ENCODE measurements at regions not wholly inside any gene's neighbourhood (a gene's known extent, or its start where the extent isn't known, plus 50 kb on each side); places are given as distances from the start of the nearest gene placed in this dataset.

GRCh38 chr15:62558640-62559380, 393.7 kb upstream of the C2CD4B start:
- H3K9me3 ChIP-seq (ENCODE audit: control insufficient read depth in 4 of 4, low read length in 3 of 4) = no peaks in the 10 kb centered on the region
- WGBS = 85% methylated on average over 8 of the region's 8 CpGs
- no peak overlapping the region for H3K27ac ChIP-seq (ENCODE audit: low read depth in 1 of 2, low read length in 2 of 2)
- H3K36me3 ChIP-seq (ENCODE audit: control insufficient read depth in 4 of 4, insufficient read depth in 3 of 4, low read depth in 1 of 4, low read length in 3 of 4) = no peaks in the 10 kb centered on the region
- no peak overlapping the region for H3K9ac ChIP-seq (ENCODE audit: low read depth in 1 of 2, low read length in 2 of 2)
- H3K4me1 ChIP-seq (ENCODE audit: control insufficient read depth in 4 of 4, insufficient read depth in 4 of 4, low read length in 3 of 4) = no peaks in the 10 kb centered on the region
- TF ChIP-seq HNF4A (conservative IDR thresholded peaks at IDR 0.05) (no peak), JUND (IDR thresholded peaks at IDR 0.05) (no peak), RAD21 (IDR thresholded peaks at IDR 0.05) (no peak), ZBTB33 (IDR thresholded peaks at IDR 0.05) (no peak), HNF4G (IDR thresholded peaks at IDR 0.05) (no peak), ATF3 (IDR thresholded peaks at IDR 0.05) (no peak), YY1 (IDR thresholded peaks at IDR 0.05) (no peak), EGR1 (IDR thresholded peaks at IDR 0.05; ENCODE audit: low read depth in 2 of 2) (no peak), CTCF (IDR thresholded peaks at IDR 0.05; ENCODE audit: low read depth, low read length, missing input control) (no peak), RXRA (IDR thresholded peaks at IDR 0.05) (no peak), FOXA1 (IDR thresholded peaks at IDR 0.05) (no peak), MAX (IDR thresholded peaks at IDR 0.05) (no peak), NR2F2 (IDR thresholded peaks at IDR 0.05) (no peak), TAF1 (conservative IDR thresholded peaks at IDR 0.05) (no peak), SP1 (IDR thresholded peaks at IDR 0.05) (no peak), REST (IDR thresholded peaks at IDR 0.05) (no peak)
- no peak for DNase-seq (ENCODE audit: low spot score)
- H3K4me3 ChIP-seq (ENCODE audit: low read depth in 1 of 3, low read length in 3 of 3) = no peak overlapping the region
- H3K27me3 ChIP-seq (ENCODE audit: control insufficient read depth in 4 of 4, insufficient read depth in 4 of 4, low read length in 3 of 4) = peaks cover 0 to 5% (median 0%) of the 10 kb centered on the region in 4 donors

Data from liver (tissue), 8 donors.